HEK293 (cell line): ENCODE measurements at regions not wholly inside any gene's neighbourhood (a gene's known extent, or its start where the extent isn't known, plus 50 kb on each side); places are given as distances from the start of the nearest gene placed in this dataset.

Experiments used
- CTCF ChIA-PET: fragments of 350-600 bp; formaldehyde crosslinking; extraction: SDS; loops from one replicate; lab custom pipeline; 2021; ENCODE audit warnings: antibody characterized with exemption; lab: Yijun Ruan, JAX
- POLR2A ChIA-PET: fragments of 300-600 bp; formaldehyde crosslinking; extraction: SDS; loops from one replicate; lab custom pipeline; 2020; ENCODE audit warnings: antibody characterized with exemption, inconsistent platforms; lab: Yijun Ruan, JAX
- H3K27ac ChIP-seq: fragments of 200-500 bp; sonication (Bioruptor generic); 2 replicates; pipeline ENCODE4 v1.5.1; 2014; ENCODE audit warnings: low read depth, low read length, control low read depth, inconsistent platforms; ENCODE audit errors: extremely low read depth
- H3K36me3 ChIP-seq, 2 experiments: fragments of 200-500 bp in 1 of 2; sonication (Bioruptor generic) in 1 of 2; 1 replicate in 1 of 2; 2 replicates in 1 of 2; pipeline ENCODE4 v1.5.1; 2014 to 2017; ENCODE audit warnings: inconsistent platforms in 2 of 2, low read length in 2 of 2; ENCODE audit not compliant: control insufficient read depth in 2 of 2, insufficient read depth in 1 of 2
- H3K4me1 ChIP-seq: fragments of 200-500 bp; sonication (Bioruptor generic); 2 replicates; pipeline ENCODE4 v1.5.1; 2014; ENCODE audit warnings: mild to moderate bottlenecking, low read length, inconsistent platforms; ENCODE audit not compliant: control insufficient read depth, insufficient read depth
- H3K4me3 ChIP-seq: 2 replicates; pipeline ENCODE4 v1.5.1; 2011; ENCODE audit warnings: low read depth, mild to moderate bottlenecking, control low read depth, low read length, moderate library complexity
- H3K9me3 ChIP-seq: fragments of 200-500 bp; sonication (Bioruptor generic); 2 replicates; pipeline ENCODE4 v1.5.1; 2014; ENCODE audit warnings: low read depth, low read length, inconsistent platforms; ENCODE audit not compliant: control insufficient read depth, insufficient read depth
- PRDM1 ChIP-seq: fragments of 450-650 bp; formaldehyde crosslinking; IDR thresholded peaks from 2 replicates; pipeline ENCODE4; 2016; ENCODE audit warnings: missing biosample characterization, missing genetic modification characterization
- WT1 ChIP-seq: fragments of 450-650 bp; formaldehyde crosslinking; IDR thresholded peaks from 2 replicates; pipeline ENCODE4 v1.5.1; 2016; ENCODE audit warnings: missing biosample characterization, missing genetic modification characterization
- YY2 ChIP-seq: fragments of 450-650 bp; formaldehyde crosslinking; IDR thresholded peaks from 2 replicates; pipeline ENCODE4 v1.5.1; 2016; ENCODE audit warnings: missing biosample characterization, missing genetic modification characterization
- ZNF112 ChIP-seq: fragments of 450-650 bp; formaldehyde crosslinking; IDR thresholded peaks from 2 replicates; pipeline ENCODE4 v1.5.0; 2017; ENCODE audit warnings: missing biosample characterization, missing genetic modification characterization
- ZNF221 ChIP-seq: fragments of 450-650 bp; formaldehyde crosslinking; IDR thresholded peaks from 2 replicates; pipeline ENCODE4 v1.5.1; 2017; ENCODE audit warnings: missing biosample characterization, missing genetic modification characterization, borderline replicate concordance
- ZNF23 ChIP-seq: fragments of 450-650 bp; formaldehyde crosslinking; IDR thresholded peaks from 2 replicates; pipeline ENCODE4 v1.5.1; 2016; ENCODE audit warnings: missing biosample characterization, missing genetic modification characterization, borderline replicate concordance
- ZNF391 ChIP-seq: fragments of 450-650 bp; formaldehyde crosslinking; IDR thresholded peaks from 2 replicates; pipeline ENCODE4 v1.5.1; 2016; ENCODE audit warnings: low read depth, missing biosample characterization, missing genetic modification characterization, borderline replicate concordance
- ZNF426 ChIP-seq: fragments of 450-650 bp; formaldehyde crosslinking; IDR thresholded peaks from 2 replicates; pipeline ENCODE4 v1.5.1; 2017; ENCODE audit warnings: missing biosample characterization, missing genetic modification characterization, mild to moderate bottlenecking, inconsistent platforms, moderate library complexity
- ZNF830 ChIP-seq: fragments of 450-650 bp; IDR thresholded peaks from 2 replicates; pipeline ENCODE4 v1.5.0; 2018; ENCODE audit warnings: missing biosample characterization, missing genetic modification characterization, low read depth, mild to moderate bottlenecking, moderate library complexity
- TF ChIP-seq, protein P1 (sequence below): fragments of 450-650 bp; IDR thresholded peaks from 2 replicates; pipeline ENCODE4 v1.5.1; 2018; ENCODE audit warnings: missing biosample characterization, missing genetic modification characterization
- TF ChIP-seq, protein P2 (sequence below): fragments of 450-650 bp; formaldehyde crosslinking; IDR thresholded peaks from 2 replicates; pipeline ENCODE4 v1.5.1; 2017; ENCODE audit warnings: missing biosample characterization, missing genetic modification characterization
- TF ChIP-seq, protein P3 (sequence below): fragments of 450-650 bp; formaldehyde crosslinking; IDR thresholded peaks from 2 replicates; pipeline ENCODE4 v1.5.1; 2017; ENCODE audit warnings: missing biosample characterization, missing genetic modification characterization
- TF ChIP-seq, protein P4 (sequence below): fragments of 450-650 bp; formaldehyde crosslinking; IDR thresholded peaks from 2 replicates; pipeline ENCODE4 v1.5.1; 2016; ENCODE audit warnings: missing biosample characterization, missing genetic modification characterization
- TF ChIP-seq, protein P5 (sequence below): fragments of 450-650 bp; formaldehyde crosslinking; IDR thresholded peaks from 2 replicates; pipeline ENCODE4 v1.5.1; 2016; ENCODE audit warnings: missing biosample characterization, missing genetic modification characterization
- TF ChIP-seq, protein P6 (sequence below): sonication (generic); formaldehyde crosslinking; IDR thresholded peaks from 2 replicates; pipeline ENCODE4 v1.8.1; 2022; ENCODE audit warnings: mild to moderate bottlenecking, moderate library complexity, missing genetic modification reagents

DNA sequence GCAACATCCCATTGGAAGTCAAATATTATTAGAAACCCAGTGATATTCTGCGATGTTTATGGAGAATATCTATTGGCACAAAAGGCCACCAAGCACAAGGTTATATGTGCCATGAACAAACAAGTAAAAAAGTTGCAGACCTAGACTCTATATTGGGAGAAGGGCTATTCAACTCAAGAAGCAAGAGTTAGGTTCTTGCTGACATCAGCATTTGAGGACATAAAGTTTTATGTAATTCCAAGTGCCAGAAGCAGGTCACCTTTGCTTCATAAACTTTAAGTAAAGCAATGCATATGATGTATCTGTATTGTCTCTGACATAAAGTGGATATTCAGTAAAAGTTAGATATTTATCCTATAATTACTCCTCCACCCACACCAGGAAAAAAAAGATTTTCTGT lies 71.1 kb downstream of the MAGEB10 start:
- POLR2A ChIA-PET, result no interaction called here
- TF ChIP-seq ZNF391 (tag by site-specific recombination), result no peak
- TF ChIP-seq, protein P1, sequence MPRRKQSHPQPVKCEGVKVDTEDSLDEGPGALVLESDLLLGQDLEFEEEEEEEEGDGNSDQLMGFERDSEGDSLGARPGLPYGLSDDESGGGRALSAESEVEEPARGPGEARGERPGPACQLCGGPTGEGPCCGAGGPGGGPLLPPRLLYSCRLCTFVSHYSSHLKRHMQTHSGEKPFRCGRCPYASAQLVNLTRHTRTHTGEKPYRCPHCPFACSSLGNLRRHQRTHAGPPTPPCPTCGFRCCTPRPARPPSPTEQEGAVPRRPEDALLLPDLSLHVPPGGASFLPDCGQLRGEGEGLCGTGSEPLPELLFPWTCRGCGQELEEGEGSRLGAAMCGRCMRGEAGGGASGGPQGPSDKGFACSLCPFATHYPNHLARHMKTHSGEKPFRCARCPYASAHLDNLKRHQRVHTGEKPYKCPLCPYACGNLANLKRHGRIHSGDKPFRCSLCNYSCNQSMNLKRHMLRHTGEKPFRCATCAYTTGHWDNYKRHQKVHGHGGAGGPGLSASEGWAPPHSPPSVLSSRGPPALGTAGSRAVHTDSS (tag by site-specific recombination), result no peak
- TF ChIP-seq, protein P2, sequence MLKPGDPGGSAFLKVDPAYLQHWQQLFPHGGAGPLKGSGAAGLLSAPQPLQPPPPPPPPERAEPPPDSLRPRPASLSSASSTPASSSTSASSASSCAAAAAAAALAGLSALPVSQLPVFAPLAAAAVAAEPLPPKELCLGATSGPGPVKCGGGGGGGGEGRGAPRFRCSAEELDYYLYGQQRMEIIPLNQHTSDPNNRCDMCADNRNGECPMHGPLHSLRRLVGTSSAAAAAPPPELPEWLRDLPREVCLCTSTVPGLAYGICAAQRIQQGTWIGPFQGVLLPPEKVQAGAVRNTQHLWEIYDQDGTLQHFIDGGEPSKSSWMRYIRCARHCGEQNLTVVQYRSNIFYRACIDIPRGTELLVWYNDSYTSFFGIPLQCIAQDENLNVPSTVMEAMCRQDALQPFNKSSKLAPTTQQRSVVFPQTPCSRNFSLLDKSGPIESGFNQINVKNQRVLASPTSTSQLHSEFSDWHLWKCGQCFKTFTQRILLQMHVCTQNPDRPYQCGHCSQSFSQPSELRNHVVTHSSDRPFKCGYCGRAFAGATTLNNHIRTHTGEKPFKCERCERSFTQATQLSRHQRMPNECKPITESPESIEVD (tag by site-specific recombination), result no peak
- no peak for TF ChIP-seq ZNF23 (tag by site-specific recombination)
- TF ChIP-seq YY2, result no peak
- TF ChIP-seq, protein P3, sequence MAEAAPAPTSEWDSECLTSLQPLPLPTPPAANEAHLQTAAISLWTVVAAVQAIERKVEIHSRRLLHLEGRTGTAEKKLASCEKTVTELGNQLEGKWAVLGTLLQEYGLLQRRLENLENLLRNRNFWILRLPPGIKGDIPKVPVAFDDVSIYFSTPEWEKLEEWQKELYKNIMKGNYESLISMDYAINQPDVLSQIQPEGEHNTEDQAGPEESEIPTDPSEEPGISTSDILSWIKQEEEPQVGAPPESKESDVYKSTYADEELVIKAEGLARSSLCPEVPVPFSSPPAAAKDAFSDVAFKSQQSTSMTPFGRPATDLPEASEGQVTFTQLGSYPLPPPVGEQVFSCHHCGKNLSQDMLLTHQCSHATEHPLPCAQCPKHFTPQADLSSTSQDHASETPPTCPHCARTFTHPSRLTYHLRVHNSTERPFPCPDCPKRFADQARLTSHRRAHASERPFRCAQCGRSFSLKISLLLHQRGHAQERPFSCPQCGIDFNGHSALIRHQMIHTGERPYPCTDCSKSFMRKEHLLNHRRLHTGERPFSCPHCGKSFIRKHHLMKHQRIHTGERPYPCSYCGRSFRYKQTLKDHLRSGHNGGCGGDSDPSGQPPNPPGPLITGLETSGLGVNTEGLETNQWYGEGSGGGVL, result no peak
- TF ChIP-seq, protein P4, sequence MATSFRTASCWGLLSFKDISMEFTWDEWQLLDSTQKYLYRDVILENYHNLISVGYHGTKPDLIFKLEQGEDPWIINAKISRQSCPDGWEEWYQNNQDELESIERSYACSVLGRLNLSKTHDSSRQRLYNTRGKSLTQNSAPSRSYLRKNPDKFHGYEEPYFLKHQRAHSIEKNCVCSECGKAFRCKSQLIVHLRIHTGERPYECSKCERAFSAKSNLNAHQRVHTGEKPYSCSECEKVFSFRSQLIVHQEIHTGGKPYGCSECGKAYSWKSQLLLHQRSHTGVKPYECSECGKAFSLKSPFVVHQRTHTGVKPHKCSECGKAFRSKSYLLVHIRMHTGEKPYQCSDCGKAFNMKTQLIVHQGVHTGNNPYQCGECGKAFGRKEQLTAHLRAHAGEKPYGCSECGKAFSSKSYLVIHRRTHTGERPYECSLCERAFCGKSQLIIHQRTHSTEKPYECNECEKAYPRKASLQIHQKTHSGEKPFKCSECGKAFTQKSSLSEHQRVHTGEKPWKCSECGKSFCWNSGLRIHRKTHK (tag by site-specific recombination), result no peak
- TF ChIP-seq ZNF426 (tag by site-specific recombination), result no peak
- TF ChIP-seq, protein P5, sequence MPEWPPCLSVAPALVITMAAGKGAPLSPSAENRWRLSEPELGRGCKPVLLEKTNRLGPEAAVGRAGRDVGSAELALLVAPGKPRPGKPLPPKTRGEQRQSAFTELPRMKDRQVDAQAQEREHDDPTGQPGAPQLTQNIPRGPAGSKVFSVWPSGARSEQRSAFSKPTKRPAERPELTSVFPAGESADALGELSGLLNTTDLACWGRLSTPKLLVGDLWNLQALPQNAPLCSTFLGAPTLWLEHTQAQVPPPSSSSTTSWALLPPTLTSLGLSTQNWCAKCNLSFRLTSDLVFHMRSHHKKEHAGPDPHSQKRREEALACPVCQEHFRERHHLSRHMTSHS, result no peak
- TF ChIP-seq, protein P6, sequence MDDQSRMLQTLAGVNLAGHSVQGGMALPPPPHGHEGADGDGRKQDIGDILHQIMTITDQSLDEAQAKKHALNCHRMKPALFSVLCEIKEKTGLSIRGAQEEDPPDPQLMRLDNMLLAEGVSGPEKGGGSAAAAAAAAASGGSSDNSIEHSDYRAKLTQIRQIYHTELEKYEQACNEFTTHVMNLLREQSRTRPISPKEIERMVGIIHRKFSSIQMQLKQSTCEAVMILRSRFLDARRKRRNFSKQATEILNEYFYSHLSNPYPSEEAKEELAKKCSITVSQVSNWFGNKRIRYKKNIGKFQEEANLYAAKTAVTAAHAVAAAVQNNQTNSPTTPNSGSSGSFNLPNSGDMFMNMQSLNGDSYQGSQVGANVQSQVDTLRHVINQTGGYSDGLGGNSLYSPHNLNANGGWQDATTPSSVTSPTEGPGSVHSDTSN, result no peak
- no peak for TF ChIP-seq WT1 (tag by site-specific recombination)
- no peak for TF ChIP-seq ZNF221 (tag by site-specific recombination)
- no peak for TF ChIP-seq PRDM1 (tag by site-specific recombination)
- no peak for TF ChIP-seq ZNF112 (tag by site-specific recombination)
- no peak for TF ChIP-seq ZNF830 (tag by site-specific recombination)
- Histone ChIP-seq H3K4me3 (no peak overlapping the region), H3K36me3 (no peaks in the 10 kb centered on the region), H3K4me1 (no peaks in the 10 kb centered on the region), H3K9me3 (no peaks in the 10 kb centered on the region), H3K27ac (no peak overlapping the region)
- CTCF ChIA-PET, result no interaction called here
